Stomach smooth muscle (tissue), 2 donors: ENCODE measurements at regions not wholly inside any gene's neighbourhood (a gene's known extent, or its start where the extent isn't known, plus 50 kb on each side); places are given as distances from the start of the nearest gene placed in this dataset.

ENCODE experiments used
- H3K27ac ChIP-seq: one replicate; pipeline ENCODE4 v1.7.0; 2013; ENCODE audit warnings: mild to moderate bottlenecking, low read length, inconsistent platforms
- H3K27me3 ChIP-seq, 2 donors: one replicate each; pipeline ENCODE4 v1.7.0; 2013; ENCODE audit warnings: low read length in 2 of 2; ENCODE audit not compliant: insufficient read depth in 2 of 2, control insufficient read depth in 1 of 2
- H3K36me3 ChIP-seq, 2 donors: one replicate each; pipeline ENCODE4 v1.7.0; 2013; ENCODE audit warnings: low read length in 2 of 2; ENCODE audit not compliant: control insufficient read depth in 2 of 2, insufficient read depth in 2 of 2
- H3K4me1 ChIP-seq: one replicate; pipeline ENCODE4 v1.7.0; 2013; ENCODE audit warnings: low read length; ENCODE audit not compliant: control insufficient read depth, insufficient read depth
- H3K4me3 ChIP-seq, 2 donors: one replicate each; pipeline ENCODE4 v1.7.0; 2013; ENCODE audit warnings: low read length in 2 of 2
- H3K9ac ChIP-seq, 2 donors: one replicate each; pipeline ENCODE4 v1.7.0; 2013; ENCODE audit warnings: low read length in 2 of 2, mild to moderate bottlenecking in 1 of 2
- H3K9me3 ChIP-seq, 2 donors: one replicate each; pipeline ENCODE4 v1.7.0; 2013; ENCODE audit warnings: low read length in 2 of 2; ENCODE audit not compliant: control insufficient read depth in 2 of 2
- donor health status: healthy.
- donor health status: Pancreatic carcinoma.

- H3K4me3 ChIP-seq, result peak overlapping the region; percentile 62 to 69
- H3K9ac ChIP-seq, result peak overlapping the region; percentile 62 to 69
- no peaks in the 10 kb centered on the region for H3K36me3 ChIP-seq
- no peaks in the 10 kb centered on the region for H3K9me3 ChIP-seq
- peaks cover 0 to 2% of the 10 kb centered on the region in 2 donors for H3K27me3 ChIP-seq
- peak overlapping the region; percentile 55 for H3K27ac ChIP-seq
- H3K4me1 ChIP-seq, result peaks cover 43% of the 10 kb centered on the region
Measured at GRCh38 chr16:86300746-86301481, 209.4 kb upstream of the FOXF1 start.

- Histone ChIP-seq H3K9ac (no peak overlapping the region), H3K36me3 (no peaks in the 10 kb centered on the region), H3K27ac (peak overlapping the region; percentile 89), H3K4me3 (peak overlapping the region in 1 of 2 donors; percentile 69), H3K4me1 (peaks cover 48% of the 10 kb centered on the region), H3K9me3 (no peaks in the 10 kb centered on the region), H3K27me3 (peaks cover 0 to 2% of the 10 kb centered on the region in 2 donors)
Measured at GRCh38 chr16:86302421-86303109, 207.8 kb upstream of the FOXF1 start.

GRCh38 chr16:86303787-86304678 lies 206.3 kb upstream of the FOXF1 start:
- Histone ChIP-seq H3K4me3 (peak overlapping the region; percentile 38 to 69), H3K4me1 (peaks cover 34% of the 10 kb centered on the region), H3K9me3 (no peaks in the 10 kb centered on the region), H3K27me3 (peaks cover 0 to 2% of the 10 kb centered on the region in 2 donors), H3K9ac (peak overlapping the region; percentile 67 to 84), H3K36me3 (no peaks in the 10 kb centered on the region), H3K27ac (peak overlapping the region; percentile 89)

GRCh38 chr16:86304868-86305267 lies 205.5 kb upstream of the FOXF1 start:
- no peaks in the 10 kb centered on the region for H3K9me3 ChIP-seq
- H3K36me3 ChIP-seq, result no peaks in the 10 kb centered on the region
- H3K4me3 ChIP-seq, result no peak overlapping the region
- peak overlapping the region in 1 of 2 donors; percentile 67 for H3K9ac ChIP-seq
- H3K27me3 ChIP-seq, result peaks cover 0 to 2% of the 10 kb centered on the region in 2 donors
- H3K27ac ChIP-seq, result peak overlapping the region; percentile 89
- H3K4me1 ChIP-seq, result peaks cover 30% of the 10 kb centered on the region

GRCh38 chr16:86305440-86305839 lies 204.9 kb upstream of the FOXF1 start:
- no peak overlapping the region for H3K9ac ChIP-seq
- H3K4me1 ChIP-seq, result peaks cover 30% of the 10 kb centered on the region
- no peak overlapping the region for H3K4me3 ChIP-seq
- peak overlapping the region; percentile 24 for H3K27ac ChIP-seq
- no peaks in the 10 kb centered on the region for H3K9me3 ChIP-seq
- H3K36me3 ChIP-seq, result no peaks in the 10 kb centered on the region
- H3K27me3 ChIP-seq, result no peaks in the 10 kb centered on the region

GRCh38 chr16:86306011-86306644 lies 204.2 kb upstream of the FOXF1 start:
- H3K4me3 ChIP-seq, result no peak overlapping the region
- no peaks in the 10 kb centered on the region for H3K9me3 ChIP-seq
- H3K9ac ChIP-seq, result no peak overlapping the region
- H3K27me3 ChIP-seq, result no peaks in the 10 kb centered on the region
- no peak overlapping the region for H3K27ac ChIP-seq
- H3K36me3 ChIP-seq, result no peaks in the 10 kb centered on the region
- H3K4me1 ChIP-seq, result peaks cover 25% of the 10 kb centered on the region

GRCh38 chr16:86306811-86307513 lies 203.4 kb upstream of the FOXF1 start:
- Histone ChIP-seq H3K4me3 (no peak overlapping the region), H3K9me3 (no peaks in the 10 kb centered on the region), H3K27ac (peak overlapping the region; percentile 25), H3K27me3 (no peaks in the 10 kb centered on the region), H3K4me1 (peaks cover 23% of the 10 kb centered on the region), H3K9ac (no peak overlapping the region), H3K36me3 (no peaks in the 10 kb centered on the region)

GRCh38 chr16:86307514-86307903 lies 202.8 kb upstream of the FOXF1 start:
- no peaks in the 10 kb centered on the region for H3K36me3 ChIP-seq
- H3K4me1 ChIP-seq, result peaks cover 23% of the 10 kb centered on the region
- H3K9ac ChIP-seq, result no peak overlapping the region
- peak overlapping the region; percentile 25 for H3K27ac ChIP-seq
- H3K27me3 ChIP-seq, result no peaks in the 10 kb centered on the region
- H3K9me3 ChIP-seq, result no peaks in the 10 kb centered on the region
- H3K4me3 ChIP-seq, result no peak overlapping the region

- Histone ChIP-seq H3K4me3 (no peak overlapping the region), H3K4me1 (peaks cover 17% of the 10 kb centered on the region), H3K36me3 (no peaks in the 10 kb centered on the region), H3K9me3 (no peaks in the 10 kb centered on the region), H3K27me3 (no peaks in the 10 kb centered on the region), H3K9ac (no peak overlapping the region), H3K27ac (no peak overlapping the region)
Measured at GRCh38 chr16:86308514-86308913, 201.8 kb upstream of the FOXF1 start.

- no peaks in the 10 kb centered on the region for H3K27me3 ChIP-seq
- no peaks in the 10 kb centered on the region for H3K9me3 ChIP-seq
- no peak overlapping the region for H3K9ac ChIP-seq
- H3K4me3 ChIP-seq, result no peak overlapping the region
- H3K4me1 ChIP-seq, result peaks cover 7% of the 10 kb centered on the region
- no peaks in the 10 kb centered on the region for H3K36me3 ChIP-seq
- H3K27ac ChIP-seq, result no peak overlapping the region
Measured at GRCh38 chr16:86313631-86314030, 196.7 kb upstream of the FOXF1 start.
